Activated naive CD8-positive, alpha-beta T cell treated with anti-CD3 and anti-CD28 coated beads, Interleukin-2, amount 50 U/mL, for 24 hours (primary cell): ENCODE measurements at regions not wholly inside any gene's neighbourhood (a gene's known extent, or its start where the extent isn't known, plus 50 kb on each side); places are given as distances from the start of the nearest gene placed in this dataset.
"Not testable (repeated sequence)": the region's sequence is repeated elsewhere in the genome, so short reads cannot be mapped to it uniquely, and the experiment has no call there.

Experiments used
- ATAC-seq: fragments of 150-1000 bp; cut with Tn5 transposase; one replicate; pipeline ENCODE4 v1.10.0; 2021
- DNase-seq: peaks from one replicate; pipeline ENCODE4 v3.0.0; 2021
- H3K27ac Mint-ChIP-seq: one replicate; pipeline ENCODE4 v1.8.0; 2021; ENCODE audit warnings: mild to moderate bottlenecking, mixed read lengths
- H3K27me3 Mint-ChIP-seq: one replicate; pipeline ENCODE4 v1.8.0; 2021; ENCODE audit warnings: mixed read lengths
- H3K36me3 Mint-ChIP-seq: one replicate; pipeline ENCODE4 v1.8.0; 2021; ENCODE audit warnings: low read depth, mixed read lengths
- H3K4me1 Mint-ChIP-seq: one replicate; pipeline ENCODE4 v1.8.0; 2021; ENCODE audit warnings: mixed read lengths
- H3K4me3 Mint-ChIP-seq: one replicate; pipeline ENCODE4 v1.8.0; 2021; ENCODE audit warnings: mild to moderate bottlenecking, moderate library complexity, mixed read lengths
- H3K9me3 Mint-ChIP-seq: one replicate; pipeline ENCODE4 v1.8.0; 2021; ENCODE audit warnings: mixed read lengths

GRCh38 chr1:193394336-193394735 lies 207.9 kb upstream of the B3GALT2 start:
- H3K27ac Mint-ChIP-seq: no peak overlapping the region
- peaks cover 6% of the 10 kb centered on the region for H3K4me1 Mint-ChIP-seq
- no peak overlapping the region for H3K4me3 Mint-ChIP-seq
- H3K36me3 Mint-ChIP-seq: no peaks in the 10 kb centered on the region
- DNase-seq (no peak), ATAC-seq (no peak)
- H3K9me3 Mint-ChIP-seq: peaks cover 3% of the 10 kb centered on the region
- H3K27me3 Mint-ChIP-seq: no peaks in the 10 kb centered on the region

DNA sequence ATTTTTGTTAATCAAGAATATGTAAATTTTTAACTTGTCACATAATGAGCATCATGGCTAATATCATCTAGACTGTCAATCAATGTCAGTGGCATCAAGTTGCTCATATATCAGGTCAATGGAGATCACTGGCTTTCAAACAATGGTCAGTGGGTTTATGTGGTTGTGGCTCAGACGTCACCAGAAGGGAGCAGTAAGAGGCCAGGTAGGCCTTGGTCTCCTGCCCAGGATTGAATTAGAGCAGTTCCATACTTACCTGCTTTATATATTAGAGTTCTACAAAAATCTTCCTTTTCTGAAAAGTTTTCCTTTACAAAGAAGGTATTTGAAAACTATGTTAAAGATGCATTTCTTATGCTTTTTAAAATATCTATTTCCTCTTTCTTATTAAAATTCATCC lies 206.3 kb upstream of the B3GALT2 start:
- H3K36me3 Mint-ChIP-seq: no peaks in the 10 kb centered on the region
- peaks cover 6% of the 10 kb centered on the region for H3K4me1 Mint-ChIP-seq
- DNase-seq: no peak
- H3K27ac Mint-ChIP-seq: no peak overlapping the region
- H3K27me3 Mint-ChIP-seq: no peaks in the 10 kb centered on the region
- H3K9me3 Mint-ChIP-seq: peaks cover 3% of the 10 kb centered on the region
- no peak for ATAC-seq
- H3K4me3 Mint-ChIP-seq: no peak overlapping the region

- no peak for DNase-seq
- Mint-ChIP-seq H3K4me3 (no peak overlapping the region), H3K27ac (no peak overlapping the region), H3K36me3 (no peaks in the 10 kb centered on the region), H3K9me3 (no peaks in the 10 kb centered on the region), H3K27me3 (no peaks in the 10 kb centered on the region), H3K4me1 (no peaks in the 10 kb centered on the region)
- no peak for ATAC-seq
These were observed 202.3 kb upstream of the B3GALT2 start for GRCh38 chr1:193388683-193389082.

DNA sequence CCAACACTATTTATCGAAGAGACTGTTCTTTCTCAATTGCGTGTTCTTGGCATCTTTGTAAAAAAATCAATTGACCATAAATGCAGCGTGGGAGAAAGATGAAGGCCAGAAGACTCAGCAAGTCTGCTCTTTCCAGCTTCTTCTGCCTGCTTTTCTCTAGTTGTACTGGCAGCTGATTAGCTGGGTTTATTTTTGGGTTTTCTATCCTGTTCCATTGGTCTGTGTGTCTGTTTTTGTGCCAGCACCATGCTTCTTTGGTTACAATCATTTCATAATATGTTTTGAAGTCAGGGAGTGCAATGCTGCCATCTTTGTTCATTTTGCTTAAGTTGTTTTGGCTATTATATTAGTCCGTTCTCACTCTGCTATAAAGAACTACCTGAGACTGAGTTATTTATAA lies 201.8 kb upstream of the B3GALT2 start:
- no peak overlapping the region for H3K4me3 Mint-ChIP-seq
- H3K4me1 Mint-ChIP-seq: no peaks in the 10 kb centered on the region
- no peaks in the 10 kb centered on the region for H3K27me3 Mint-ChIP-seq
- no peak overlapping the region for H3K27ac Mint-ChIP-seq
- no peaks in the 10 kb centered on the region for H3K9me3 Mint-ChIP-seq
- ATAC-seq (no peak), DNase-seq (no peak)
- no peaks in the 10 kb centered on the region for H3K36me3 Mint-ChIP-seq

DNA sequence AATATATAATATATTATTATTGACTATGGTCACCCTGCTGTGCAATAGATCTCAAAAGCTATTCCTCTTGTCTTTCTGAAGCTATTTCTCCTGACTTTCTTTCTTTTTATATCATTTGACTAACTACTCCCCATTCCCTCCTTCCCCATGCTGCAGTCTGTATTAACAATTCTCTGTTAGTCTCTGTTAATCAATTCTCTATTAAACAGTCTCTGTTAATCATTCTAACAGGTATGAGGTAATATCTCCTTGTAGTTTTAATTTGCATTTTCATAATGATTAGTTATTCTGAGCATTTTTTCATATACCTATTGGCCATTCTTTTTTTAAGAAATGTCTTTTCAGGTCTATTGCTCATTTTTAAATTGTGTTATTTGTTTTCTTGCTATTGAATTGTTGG lies 201.0 kb upstream of the B3GALT2 start:
- DNase-seq (no peak), ATAC-seq (no peak)
- Mint-ChIP-seq H3K36me3 (no peaks in the 10 kb centered on the region), H3K4me3 (no peak overlapping the region), H3K4me1 (no peaks in the 10 kb centered on the region), H3K27ac (no peak overlapping the region), H3K27me3 (no peaks in the 10 kb centered on the region), H3K9me3 (no peaks in the 10 kb centered on the region)

- not testable (repeated sequence) for H3K4me3 Mint-ChIP-seq, H3K4me1 Mint-ChIP-seq, ATAC-seq, H3K27me3 Mint-ChIP-seq, H3K9me3 Mint-ChIP-seq, DNase-seq, H3K27ac Mint-ChIP-seq, H3K36me3 Mint-ChIP-seq
These were observed 192.0 kb upstream of the B3GALT2 start for GRCh38 chr1:193378451-193378850.

- ATAC-seq: no peak
- no peaks in the 10 kb centered on the region for H3K9me3 Mint-ChIP-seq
- no peaks in the 10 kb centered on the region for H3K4me1 Mint-ChIP-seq
- no peaks in the 10 kb centered on the region for H3K27me3 Mint-ChIP-seq
- no peak overlapping the region for H3K4me3 Mint-ChIP-seq
- no peak for DNase-seq
- H3K36me3 Mint-ChIP-seq: no peaks in the 10 kb centered on the region
- no peak overlapping the region for H3K27ac Mint-ChIP-seq
These were observed 191.1 kb upstream of the B3GALT2 start for GRCh38 chr1:193377472-193377871.

- DNase-seq (no peak), ATAC-seq (no peak)
- no peaks in the 10 kb centered on the region for H3K9me3 Mint-ChIP-seq
- H3K27me3 Mint-ChIP-seq: no peaks in the 10 kb centered on the region
- H3K27ac Mint-ChIP-seq: no peak overlapping the region
- peaks cover 12% of the 10 kb centered on the region for H3K4me1 Mint-ChIP-seq
- no peaks in the 10 kb centered on the region for H3K36me3 Mint-ChIP-seq
- no peak overlapping the region for H3K4me3 Mint-ChIP-seq
These were observed 186.1 kb upstream of the B3GALT2 start for GRCh38 chr1:193372553-193372952.

- no peak for ATAC-seq
- Mint-ChIP-seq H3K27me3 (no peaks in the 10 kb centered on the region), H3K4me3 (peak overlapping the region; percentile 70), H3K4me1 (peaks cover 12% of the 10 kb centered on the region), H3K36me3 (no peaks in the 10 kb centered on the region), H3K9me3 (no peaks in the 10 kb centered on the region), H3K27ac (peak overlapping the region; percentile 38)
- DNase-seq: no peak
These were observed 181.9 kb upstream of the B3GALT2 start for GRCh38 chr1:193368302-193368701.

GRCh38 chr1:193367863-193368262 lies 181.4 kb upstream of the B3GALT2 start:
- Mint-ChIP-seq H3K27me3 (no peaks in the 10 kb centered on the region), H3K27ac (peak overlapping the region; percentile 38), H3K4me3 (peak overlapping the region; percentile 70), H3K4me1 (peaks cover 12% of the 10 kb centered on the region), H3K36me3 (no peaks in the 10 kb centered on the region), H3K9me3 (no peaks in the 10 kb centered on the region)
- DNase-seq (no peak), ATAC-seq (no peak)

- ATAC-seq (no peak), DNase-seq (no peak)
- H3K36me3 Mint-ChIP-seq: no peaks in the 10 kb centered on the region
- H3K4me3 Mint-ChIP-seq: no peak overlapping the region
- H3K4me1 Mint-ChIP-seq: peaks cover 12% of the 10 kb centered on the region
- no peaks in the 10 kb centered on the region for H3K27me3 Mint-ChIP-seq
- no peak overlapping the region for H3K27ac Mint-ChIP-seq
- no peaks in the 10 kb centered on the region for H3K9me3 Mint-ChIP-seq
These were observed 180.5 kb upstream of the B3GALT2 start for GRCh38 chr1:193366764-193367507.

GRCh38 chr1:193365966-193366365 lies 179.6 kb upstream of the B3GALT2 start:
- H3K9me3 Mint-ChIP-seq: no peaks in the 10 kb centered on the region
- H3K27ac Mint-ChIP-seq: no peak overlapping the region
- no peaks in the 10 kb centered on the region for H3K36me3 Mint-ChIP-seq
- ATAC-seq (no peak), DNase-seq (no peak)
- H3K4me1 Mint-ChIP-seq: peaks cover 12% of the 10 kb centered on the region
- H3K27me3 Mint-ChIP-seq: no peaks in the 10 kb centered on the region
- H3K4me3 Mint-ChIP-seq: no peak overlapping the region

- no peak for ATAC-seq
- Mint-ChIP-seq H3K9me3 (no peaks in the 10 kb centered on the region), H3K36me3 (no peaks in the 10 kb centered on the region), H3K4me1 (no peaks in the 10 kb centered on the region), H3K4me3 (no peak overlapping the region), H3K27me3 (peaks cover 2% of the 10 kb centered on the region), H3K27ac (no peak overlapping the region)
- DNase-seq: no peak
These were observed 173.2 kb upstream of the B3GALT2 start for GRCh38 chr1:193359631-193360030.

DNA sequence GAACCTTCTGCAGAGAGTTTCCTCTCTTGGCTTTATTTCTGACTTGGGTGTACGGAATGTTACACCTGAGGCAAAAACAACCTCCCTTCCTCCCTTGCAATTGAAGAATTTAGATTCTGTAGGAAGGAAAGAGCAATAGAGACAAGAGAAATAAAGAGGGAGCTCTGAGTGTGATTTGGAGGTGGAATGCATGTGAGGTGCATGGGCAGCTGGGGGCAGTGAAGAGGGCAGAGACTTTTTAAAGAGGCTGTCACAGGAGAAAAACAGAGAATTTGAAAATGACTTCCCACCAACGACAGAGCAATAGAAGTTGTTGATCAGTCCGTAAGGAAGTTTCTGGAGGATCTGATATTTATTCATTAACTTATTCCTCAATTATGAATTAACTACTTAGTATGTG lies 172.0 kb upstream of the B3GALT2 start:
- DNase-seq (no peak), ATAC-seq (no peak)
- Mint-ChIP-seq H3K9me3 (no peaks in the 10 kb centered on the region), H3K4me1 (no peaks in the 10 kb centered on the region), H3K36me3 (no peaks in the 10 kb centered on the region), H3K4me3 (no peak overlapping the region), H3K27ac (no peak overlapping the region), H3K27me3 (peaks cover 2% of the 10 kb centered on the region)

GRCh38 chr1:193356249-193356648 lies 169.8 kb upstream of the B3GALT2 start:
- Mint-ChIP-seq H3K27ac (no peak overlapping the region), H3K9me3 (no peaks in the 10 kb centered on the region), H3K4me3 (no peak overlapping the region), H3K27me3 (peaks cover 2% of the 10 kb centered on the region), H3K4me1 (no peaks in the 10 kb centered on the region), H3K36me3 (no peaks in the 10 kb centered on the region)
- DNase-seq (no peak), ATAC-seq (no peak)

DNA sequence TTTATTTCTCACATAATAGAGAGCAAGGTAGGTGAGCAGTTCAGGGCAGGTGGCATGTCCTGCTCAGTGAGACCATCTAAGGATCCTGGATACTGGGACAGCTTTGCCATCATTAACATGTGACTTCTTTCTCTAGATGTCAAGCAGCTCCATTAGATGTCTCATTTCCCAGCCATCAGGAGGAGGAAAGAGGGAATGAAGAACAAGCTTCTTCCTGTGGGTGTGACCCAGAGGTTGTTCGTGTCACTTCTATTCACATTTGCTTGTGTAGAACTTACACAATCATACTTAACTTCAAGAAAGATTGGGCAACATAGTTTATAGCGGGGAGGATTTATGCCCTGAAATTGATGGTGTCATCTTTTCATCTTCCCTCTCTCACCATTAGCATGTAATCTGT lies 169.2 kb upstream of the B3GALT2 start:
- Mint-ChIP-seq H3K36me3 (no peaks in the 10 kb centered on the region), H3K4me1 (no peaks in the 10 kb centered on the region), H3K9me3 (no peaks in the 10 kb centered on the region), H3K27me3 (peaks cover 2% of the 10 kb centered on the region), H3K27ac (no peak overlapping the region), H3K4me3 (no peak overlapping the region)
- ATAC-seq: no peak
- DNase-seq: no peak
